Mesodermal cell (in vitro differentiated cells): ENCODE measurements at regions not wholly inside any gene's neighbourhood (a gene's known extent, or its start where the extent isn't known, plus 50 kb on each side); places are given as distances from the start of the nearest gene placed in this dataset.

ENCODE experiments used
- H3K27ac ChIP-seq: 2 replicates; pipeline ENCODE4 v1.7.0; 2013; ENCODE audit warnings: mild to moderate bottlenecking, low read depth, low read length, moderate library complexity; ENCODE audit not compliant: severe bottlenecking
- H3K36me3 ChIP-seq: 2 replicates; pipeline ENCODE4 v1.7.1; 2013; ENCODE audit warnings: mild to moderate bottlenecking, low read length, moderate library complexity; ENCODE audit not compliant: control insufficient read depth, insufficient read depth
- H3K4me1 ChIP-seq: one replicate; pipeline ENCODE4 v1.7.1; 2013; ENCODE audit warnings: mild to moderate bottlenecking, low read length; ENCODE audit not compliant: insufficient read depth, control insufficient read depth, poor library complexity, severe bottlenecking
- H3K4me3 ChIP-seq: 2 replicates; pipeline ENCODE4 v1.7.0; 2013; ENCODE audit warnings: low read length, control low read depth, mild to moderate bottlenecking; ENCODE audit not compliant: insufficient read depth, poor library complexity, severe bottlenecking; ENCODE audit errors: extremely low read depth
- H3K9me3 ChIP-seq: 2 replicates; pipeline ENCODE4 v1.7.1; 2013; ENCODE audit warnings: mild to moderate bottlenecking, low read length, moderate library complexity; ENCODE audit not compliant: control insufficient read depth
- WGBS, 2 experiments: methylation state at CpG; one replicate each; pipeline ENCODE4 v1.1.5; 2013; ENCODE audit warnings: missing lambda C conversion rate in 2 of 2; ENCODE audit not compliant: insufficient coverage in 2 of 2; 5-methylcytosine and 5-hydroxymethylcytosine counted together

- H3K36me3 ChIP-seq, result no peaks in the 10 kb centered on the region
- WGBS, 2 experiments, result no CpG with 5 or more reads among the region's 1 CpG
- no peak overlapping the region for H3K4me3 ChIP-seq
- no peak overlapping the region for H3K27ac ChIP-seq
- H3K9me3 ChIP-seq, result no peaks in the 10 kb centered on the region
- peaks cover 3% of the 10 kb centered on the region for H3K4me1 ChIP-seq
Measured at GRCh38 chr7:46233585-46234329, 312.7 kb upstream of the IGFBP3 start.

- Histone ChIP-seq H3K4me1 (peaks cover 3% of the 10 kb centered on the region), H3K9me3 (no peaks in the 10 kb centered on the region), H3K27ac (no peak overlapping the region), H3K36me3 (no peaks in the 10 kb centered on the region), H3K4me3 (no peak overlapping the region)
Measured at GRCh38 chr7:46230990-46231305, 309.9 kb upstream of the IGFBP3 start.

GRCh38 chr7:46230298-46230989, 309.4 kb upstream of the IGFBP3 start:
- no CpG with 5 or more reads among the region's 3 CpGs for WGBS, 2 experiments
- H3K4me1 ChIP-seq, result peaks cover 3% of the 10 kb centered on the region
- H3K4me3 ChIP-seq, result no peak overlapping the region
- no peaks in the 10 kb centered on the region for H3K9me3 ChIP-seq
- H3K27ac ChIP-seq, result no peak overlapping the region
- no peaks in the 10 kb centered on the region for H3K36me3 ChIP-seq

- H3K4me1 ChIP-seq, result peaks cover 9% of the 10 kb centered on the region
- H3K27ac ChIP-seq, result no peak overlapping the region
- 87 to 88% methylated on average over 4 of the region's 4 CpGs for WGBS, 2 experiments
Measured at GRCh38 chr7:46229409-46229808, 308.3 kb upstream of the IGFBP3 start.

GRCh38 chr7:46226860-46227259, 305.8 kb upstream of the IGFBP3 start:
- H3K27ac ChIP-seq, result no peak overlapping the region
- peaks cover 9% of the 10 kb centered on the region for H3K4me1 ChIP-seq
- WGBS, 2 experiments, result 70 to 91% methylated on average over 2 to 3 of the region's 3 CpGs
- H3K9me3 ChIP-seq, result no peaks in the 10 kb centered on the region
- no peak overlapping the region for H3K4me3 ChIP-seq
- no peaks in the 10 kb centered on the region for H3K36me3 ChIP-seq

More at GRCh38 chr7:46229409-46229808, 308.3 kb upstream of the IGFBP3 start:
- Histone ChIP-seq H3K4me3 (no peak overlapping the region), H3K9me3 (no peaks in the 10 kb centered on the region), H3K36me3 (no peaks in the 10 kb centered on the region)

GRCh38 chr7:46224363-46224762, 303.3 kb upstream of the IGFBP3 start:
- no peak overlapping the region for H3K4me3 ChIP-seq
- no peak overlapping the region for H3K27ac ChIP-seq
- 77 to 93% methylated on average over 3 of the region's 5 CpGs for WGBS, 2 experiments
- peaks cover 6% of the 10 kb centered on the region for H3K4me1 ChIP-seq
- H3K9me3 ChIP-seq, result no peaks in the 10 kb centered on the region
- no peaks in the 10 kb centered on the region for H3K36me3 ChIP-seq

GRCh38 chr7:46220066-46220630, 299.1 kb upstream of the IGFBP3 start:
- no peak overlapping the region for H3K27ac ChIP-seq
- H3K9me3 ChIP-seq, result no peaks in the 10 kb centered on the region
- no peak overlapping the region for H3K4me3 ChIP-seq
- peaks cover 3% of the 10 kb centered on the region for H3K4me1 ChIP-seq
- H3K36me3 ChIP-seq, result no peaks in the 10 kb centered on the region
- 84 to 90% methylated on average over 4 of the region's 7 CpGs for WGBS, 2 experiments

- 90 to 100% methylated on average over 6 to 7 of the region's 9 CpGs for WGBS, 2 experiments
- Histone ChIP-seq H3K4me1 (no peaks in the 10 kb centered on the region), H3K27ac (no peak overlapping the region), H3K9me3 (no peaks in the 10 kb centered on the region), H3K36me3 (no peaks in the 10 kb centered on the region), H3K4me3 (no peak overlapping the region)
Measured at GRCh38 chr7:46218461-46219200, 297.6 kb upstream of the IGFBP3 start.

GRCh38 chr7:46215987-46216567, 295.0 kb upstream of the IGFBP3 start:
- Histone ChIP-seq H3K4me3 (no peak overlapping the region), H3K36me3 (no peaks in the 10 kb centered on the region), H3K4me1 (no peaks in the 10 kb centered on the region), H3K9me3 (no peaks in the 10 kb centered on the region), H3K27ac (no peak overlapping the region)
- 79 to 85% methylated on average over 13 to 15 of the region's 15 CpGs for WGBS, 2 experiments

- Histone ChIP-seq H3K4me1 (no peaks in the 10 kb centered on the region), H3K9me3 (no peaks in the 10 kb centered on the region), H3K4me3 (no peak overlapping the region), H3K36me3 (no peaks in the 10 kb centered on the region), H3K27ac (no peak overlapping the region)
- WGBS, 2 experiments, result 90 to 100% methylated on average over 1 of the region's 1 CpG
Measured at GRCh38 chr7:46214526-46214925, 293.5 kb upstream of the IGFBP3 start.
